ENCODE measurements at regions not wholly inside any gene's neighbourhood (a gene's known extent, or its start where the extent isn't known, plus 50 kb on each side); places are given as distances from the start of the nearest gene placed in this dataset.

DNA sequence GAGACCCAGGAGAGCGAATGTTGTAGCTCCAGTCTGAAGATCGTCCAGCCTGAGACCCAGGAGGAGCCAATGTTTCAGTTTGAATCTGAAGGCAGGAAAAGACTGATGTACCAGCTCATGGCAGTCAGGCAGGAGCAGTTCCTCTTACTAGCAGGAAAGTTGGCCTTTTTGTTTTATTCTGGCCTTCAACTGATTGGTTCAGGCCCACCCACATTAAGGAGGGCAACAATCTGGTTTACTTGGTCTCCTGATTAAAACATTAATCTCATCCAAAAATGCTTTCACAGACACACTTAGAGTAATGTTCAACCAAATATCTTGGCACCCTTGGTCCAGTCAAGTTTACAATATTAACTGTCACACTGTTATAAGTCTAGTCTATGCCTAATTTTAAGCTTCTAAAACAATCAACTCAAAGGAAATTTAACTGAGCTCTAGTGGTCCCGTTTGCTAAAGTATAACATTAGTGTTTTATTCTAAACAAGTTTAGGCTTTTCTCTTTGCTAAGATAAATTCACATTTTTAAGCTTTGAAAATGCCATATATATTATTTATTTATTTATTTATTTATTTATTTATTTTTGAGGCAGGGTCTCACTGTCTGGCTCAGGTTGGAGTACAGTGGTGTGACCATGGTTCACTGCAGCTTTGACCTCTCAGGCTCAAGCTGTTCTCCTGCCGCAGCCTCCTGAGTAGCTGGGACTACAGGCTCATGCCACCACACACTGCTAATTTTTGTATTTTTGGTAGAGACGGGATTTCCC is 275.5 kb upstream of the SLC35B3 start:
- TF ChIP-seq YY1 (IDR thresholded peaks at IDR 0.05): no peak
- TF ChIP-seq HNF4G (IDR thresholded peaks at IDR 0.05): no peak
- no peak for TF ChIP-seq SP1 (IDR thresholded peaks at IDR 0.05)
- TF ChIP-seq RAD21 (IDR thresholded peaks at IDR 0.05): no peak
- TF ChIP-seq, protein P1, sequence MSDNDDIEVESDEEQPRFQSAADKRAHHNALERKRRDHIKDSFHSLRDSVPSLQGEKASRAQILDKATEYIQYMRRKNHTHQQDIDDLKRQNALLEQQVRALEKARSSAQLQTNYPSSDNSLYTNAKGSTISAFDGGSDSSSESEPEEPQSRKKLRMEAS (IDR thresholded peaks at IDR 0.05): no peak
- no peak for TF ChIP-seq EGR1 (IDR thresholded peaks at IDR 0.05; ENCODE audit: low read depth in 2 of 2)
- TF ChIP-seq RXRA (IDR thresholded peaks at IDR 0.05): no peak
- no peak for TF ChIP-seq NR2F2 (IDR thresholded peaks at IDR 0.05)
- TF ChIP-seq, protein P2, sequence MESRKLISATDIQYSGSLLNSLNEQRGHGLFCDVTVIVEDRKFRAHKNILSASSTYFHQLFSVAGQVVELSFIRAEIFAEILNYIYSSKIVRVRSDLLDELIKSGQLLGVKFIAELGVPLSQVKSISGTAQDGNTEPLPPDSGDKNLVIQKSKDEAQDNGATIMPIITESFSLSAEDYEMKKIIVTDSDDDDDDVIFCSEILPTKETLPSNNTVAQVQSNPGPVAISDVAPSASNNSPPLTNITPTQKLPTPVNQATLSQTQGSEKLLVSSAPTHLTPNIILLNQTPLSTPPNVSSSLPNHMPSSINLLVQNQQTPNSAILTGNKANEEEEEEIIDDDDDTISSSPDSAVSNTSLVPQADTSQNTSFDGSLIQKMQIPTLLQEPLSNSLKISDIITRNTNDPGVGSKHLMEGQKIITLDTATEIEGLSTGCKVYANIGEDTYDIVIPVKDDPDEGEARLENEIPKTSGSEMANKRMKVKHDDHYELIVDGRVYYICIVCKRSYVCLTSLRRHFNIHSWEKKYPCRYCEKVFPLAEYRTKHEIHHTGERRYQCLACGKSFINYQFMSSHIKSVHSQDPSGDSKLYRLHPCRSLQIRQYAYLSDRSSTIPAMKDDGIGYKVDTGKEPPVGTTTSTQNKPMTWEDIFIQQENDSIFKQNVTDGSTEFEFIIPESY (IDR thresholded peaks at IDR 0.05): no peak
- TF ChIP-seq, protein P3, sequence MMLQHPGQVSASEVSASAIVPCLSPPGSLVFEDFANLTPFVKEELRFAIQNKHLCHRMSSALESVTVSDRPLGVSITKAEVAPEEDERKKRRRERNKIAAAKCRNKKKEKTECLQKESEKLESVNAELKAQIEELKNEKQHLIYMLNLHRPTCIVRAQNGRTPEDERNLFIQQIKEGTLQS (IDR thresholded peaks at IDR 0.05): no peak
- no peak for TF ChIP-seq TAF1 (conservative IDR thresholded peaks at IDR 0.05)
- no peak for TF ChIP-seq FOXA1 (IDR thresholded peaks at IDR 0.05)
- TF ChIP-seq, protein P4, sequence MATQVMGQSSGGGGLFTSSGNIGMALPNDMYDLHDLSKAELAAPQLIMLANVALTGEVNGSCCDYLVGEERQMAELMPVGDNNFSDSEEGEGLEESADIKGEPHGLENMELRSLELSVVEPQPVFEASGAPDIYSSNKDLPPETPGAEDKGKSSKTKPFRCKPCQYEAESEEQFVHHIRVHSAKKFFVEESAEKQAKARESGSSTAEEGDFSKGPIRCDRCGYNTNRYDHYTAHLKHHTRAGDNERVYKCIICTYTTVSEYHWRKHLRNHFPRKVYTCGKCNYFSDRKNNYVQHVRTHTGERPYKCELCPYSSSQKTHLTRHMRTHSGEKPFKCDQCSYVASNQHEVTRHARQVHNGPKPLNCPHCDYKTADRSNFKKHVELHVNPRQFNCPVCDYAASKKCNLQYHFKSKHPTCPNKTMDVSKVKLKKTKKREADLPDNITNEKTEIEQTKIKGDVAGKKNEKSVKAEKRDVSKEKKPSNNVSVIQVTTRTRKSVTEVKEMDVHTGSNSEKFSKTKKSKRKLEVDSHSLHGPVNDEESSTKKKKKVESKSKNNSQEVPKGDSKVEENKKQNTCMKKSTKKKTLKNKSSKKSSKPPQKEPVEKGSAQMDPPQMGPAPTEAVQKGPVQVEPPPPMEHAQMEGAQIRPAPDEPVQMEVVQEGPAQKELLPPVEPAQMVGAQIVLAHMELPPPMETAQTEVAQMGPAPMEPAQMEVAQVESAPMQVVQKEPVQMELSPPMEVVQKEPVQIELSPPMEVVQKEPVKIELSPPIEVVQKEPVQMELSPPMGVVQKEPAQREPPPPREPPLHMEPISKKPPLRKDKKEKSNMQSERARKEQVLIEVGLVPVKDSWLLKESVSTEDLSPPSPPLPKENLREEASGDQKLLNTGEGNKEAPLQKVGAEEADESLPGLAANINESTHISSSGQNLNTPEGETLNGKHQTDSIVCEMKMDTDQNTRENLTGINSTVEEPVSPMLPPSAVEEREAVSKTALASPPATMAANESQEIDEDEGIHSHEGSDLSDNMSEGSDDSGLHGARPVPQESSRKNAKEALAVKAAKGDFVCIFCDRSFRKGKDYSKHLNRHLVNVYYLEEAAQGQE (IDR thresholded peaks at IDR 0.05): no peak
- DNase-seq (ENCODE audit: low spot score): no peak
- H3K4me3 ChIP-seq (ENCODE audit: low read depth in 1 of 3, low read length in 3 of 3): no peak overlapping the region
- H3K27ac ChIP-seq (ENCODE audit: low read depth in 1 of 2, low read length in 2 of 2): no peak overlapping the region
- no peaks in the 10 kb centered on the region for H3K9me3 ChIP-seq (ENCODE audit: control insufficient read depth in 4 of 4, low read length in 3 of 4)
- no peaks in the 10 kb centered on the region for H3K36me3 ChIP-seq (ENCODE audit: control insufficient read depth in 4 of 4, insufficient read depth in 3 of 4, low read depth in 1 of 4, low read length in 3 of 4)
- peaks cover 1 to 12% (median 12%) of the 10 kb centered on the region in 4 donors for H3K4me1 ChIP-seq (ENCODE audit: control insufficient read depth in 4 of 4, insufficient read depth in 4 of 4, low read length in 3 of 4)
- H3K9ac ChIP-seq (ENCODE audit: low read depth in 1 of 2, low read length in 2 of 2): no peak overlapping the region
- 96% methylated on average over 5 of the region's 5 CpGs for WGBS
- no peaks in the 10 kb centered on the region for H3K27me3 ChIP-seq (ENCODE audit: control insufficient read depth in 4 of 4, insufficient read depth in 4 of 4, low read length in 3 of 4)

DNA sequence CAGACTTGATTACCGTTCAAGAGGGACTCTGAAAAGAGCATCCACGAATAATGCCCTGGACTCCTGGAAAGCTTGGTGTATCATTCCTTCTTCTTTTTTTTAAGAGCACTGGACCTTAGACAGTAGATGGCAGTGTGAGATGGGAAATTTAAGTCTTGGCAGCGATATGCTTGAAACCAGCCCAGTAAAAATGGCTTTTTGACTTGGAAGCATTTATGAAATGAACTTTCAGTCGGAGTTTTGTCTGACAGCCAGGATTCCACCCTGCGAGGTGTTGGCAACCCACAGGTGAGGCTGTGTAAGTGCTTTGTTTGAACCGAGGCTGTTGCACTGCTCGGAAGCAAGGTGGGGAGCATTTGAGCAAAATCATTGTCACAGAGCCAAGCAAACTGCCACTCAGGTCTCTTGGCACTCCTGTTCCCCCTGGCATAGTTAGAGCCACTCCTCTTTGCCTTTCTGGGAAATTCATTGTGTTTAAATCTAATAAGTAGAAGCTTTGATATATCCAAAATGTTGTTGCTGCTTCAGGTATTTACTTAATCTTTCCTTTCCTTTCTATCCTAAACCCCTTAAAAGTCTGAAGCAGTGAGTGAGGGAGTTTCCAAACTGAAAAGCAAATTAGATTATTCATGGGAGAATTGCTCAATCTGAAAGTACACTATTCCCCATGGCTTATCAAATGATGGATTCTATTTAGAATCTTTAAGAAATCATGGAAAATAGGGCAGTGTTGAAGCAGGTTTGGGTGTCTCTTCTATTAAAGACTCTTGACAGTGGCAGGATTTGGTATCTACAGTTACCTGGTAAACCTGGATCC is 272.8 kb upstream of the SLC35B3 start:
- no peak for DNase-seq (ENCODE audit: low spot score)
- no peaks in the 10 kb centered on the region for H3K36me3 ChIP-seq (ENCODE audit: control insufficient read depth in 4 of 4, insufficient read depth in 3 of 4, low read depth in 1 of 4, low read length in 3 of 4)
- H3K9me3 ChIP-seq (ENCODE audit: control insufficient read depth in 4 of 4, low read length in 3 of 4): no peaks in the 10 kb centered on the region
- peak overlapping the region in 2 of 3 donors; percentile 34 to 61 for H3K4me3 ChIP-seq (ENCODE audit: low read depth in 1 of 3, low read length in 3 of 3)
- peak overlapping the region; percentile 56 to 61 for H3K9ac ChIP-seq (ENCODE audit: low read depth in 1 of 2, low read length in 2 of 2)
- H3K27me3 ChIP-seq (ENCODE audit: control insufficient read depth in 4 of 4, insufficient read depth in 4 of 4, low read length in 3 of 4): no peaks in the 10 kb centered on the region
- WGBS: 12% methylated on average over 7 of the region's 7 CpGs
- peaks cover 1 to 12% (median 12%) of the 10 kb centered on the region in 4 donors for H3K4me1 ChIP-seq (ENCODE audit: control insufficient read depth in 4 of 4, insufficient read depth in 4 of 4, low read length in 3 of 4)
- peak overlapping the region; percentile 79 to 86 for H3K27ac ChIP-seq (ENCODE audit: low read depth in 1 of 2, low read length in 2 of 2)
- TF ChIP-seq GABPA (IDR thresholded peaks at IDR 0.05 in 1 of 2, conservative IDR thresholded peaks at IDR 0.05 in 1 of 2) (no peak), NR2F2 (IDR thresholded peaks at IDR 0.05) (no peak), YY1 (IDR thresholded peaks at IDR 0.05) (peak; percentile 88), HNF4G (IDR thresholded peaks at IDR 0.05) (peak; percentile 37), FOXA1 (IDR thresholded peaks at IDR 0.05) (peak; percentile 37), FOXA2 (IDR thresholded peaks at IDR 0.05) (no peak), SP1 (IDR thresholded peaks at IDR 0.05) (peak; percentile 67), RXRA (IDR thresholded peaks at IDR 0.05) (peak; percentile 79 to 84), EGR1 (IDR thresholded peaks at IDR 0.05; ENCODE audit: low read depth in 2 of 2) (peak in 1 of 2 donors; percentile 24)
- TF ChIP-seq, protein P1 (IDR thresholded peaks at IDR 0.05): peak; percentile 50
- TF ChIP-seq, protein P5, sequence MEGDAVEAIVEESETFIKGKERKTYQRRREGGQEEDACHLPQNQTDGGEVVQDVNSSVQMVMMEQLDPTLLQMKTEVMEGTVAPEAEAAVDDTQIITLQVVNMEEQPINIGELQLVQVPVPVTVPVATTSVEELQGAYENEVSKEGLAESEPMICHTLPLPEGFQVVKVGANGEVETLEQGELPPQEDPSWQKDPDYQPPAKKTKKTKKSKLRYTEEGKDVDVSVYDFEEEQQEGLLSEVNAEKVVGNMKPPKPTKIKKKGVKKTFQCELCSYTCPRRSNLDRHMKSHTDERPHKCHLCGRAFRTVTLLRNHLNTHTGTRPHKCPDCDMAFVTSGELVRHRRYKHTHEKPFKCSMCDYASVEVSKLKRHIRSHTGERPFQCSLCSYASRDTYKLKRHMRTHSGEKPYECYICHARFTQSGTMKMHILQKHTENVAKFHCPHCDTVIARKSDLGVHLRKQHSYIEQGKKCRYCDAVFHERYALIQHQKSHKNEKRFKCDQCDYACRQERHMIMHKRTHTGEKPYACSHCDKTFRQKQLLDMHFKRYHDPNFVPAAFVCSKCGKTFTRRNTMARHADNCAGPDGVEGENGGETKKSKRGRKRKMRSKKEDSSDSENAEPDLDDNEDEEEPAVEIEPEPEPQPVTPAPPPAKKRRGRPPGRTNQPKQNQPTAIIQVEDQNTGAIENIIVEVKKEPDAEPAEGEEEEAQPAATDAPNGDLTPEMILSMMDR (IDR thresholded peaks at IDR 0.05; ENCODE audit: low read depth, low read length, missing input control): peak; percentile 45
- TF ChIP-seq, protein P2 (IDR thresholded peaks at IDR 0.05): peak; percentile 48

All from liver (tissue), 8 donors.